Fibroblast of mammary gland (primary cell): ENCODE measurements at regions not wholly inside any gene's neighbourhood (a gene's known extent, or its start where the extent isn't known, plus 50 kb on each side); places are given as distances from the start of the nearest gene placed in this dataset.
"Not testable (repeated sequence)": the region's sequence is repeated elsewhere in the genome, so short reads cannot be mapped to it uniquely, and the experiment has no call there.

Experiments
- DNase-seq: peaks from one replicate; pipeline ENCODE4 v3.0.0-alpha.2; 2010; ENCODE audit warnings: low read depth
- H3K4me3 ChIP-seq: 2 replicates; pipeline ENCODE4 v1.5.1; 2011; ENCODE audit warnings: low read depth, mild to moderate bottlenecking, low read length, moderate library complexity; ENCODE audit not compliant: control insufficient read depth
- CTCF ChIP-seq: conservative IDR thresholded peaks from 2 replicates; pipeline ENCODE4 v1.5.1; 2011; ENCODE audit warnings: low read depth, low read length, inconsistent platforms; ENCODE audit not compliant: control insufficient read depth, insufficient read depth

- no peak overlapping the region for H3K4me3 ChIP-seq
- no peak for TF ChIP-seq CTCF
- no peak for DNase-seq
Observed at GRCh38 chr5:158588617-158589016, 511.1 kb downstream of the EBF1 start.

GRCh38 chr5:158586054-158586453 lies 513.7 kb downstream of the EBF1 start:
- DNase-seq = no peak
- no peak for TF ChIP-seq CTCF
- H3K4me3 ChIP-seq = no peak overlapping the region

- H3K4me3 ChIP-seq, DNase-seq: not testable (repeated sequence)
Observed at GRCh38 chr5:158582669-158583068, 517.0 kb downstream of the EBF1 start.

- no peak overlapping the region for H3K4me3 ChIP-seq
- DNase-seq = no peak
- TF ChIP-seq CTCF = no peak
Observed at GRCh38 chr5:158573829-158574228, 525.9 kb downstream of the EBF1 start.

- no peak for DNase-seq
- no peak overlapping the region for H3K4me3 ChIP-seq
- TF ChIP-seq CTCF = no peak
Observed at GRCh38 chr5:158570502-158570901, 529.2 kb downstream of the EBF1 start.

- no peak for DNase-seq
- no peak overlapping the region for H3K4me3 ChIP-seq
- TF ChIP-seq CTCF = no peak
Observed at GRCh38 chr5:158569534-158569933, 530.2 kb downstream of the EBF1 start.

GRCh38 chr5:158565017-158565789 lies 534.5 kb downstream of the EBF1 start:
- DNase-seq = no peak
- TF ChIP-seq CTCF = no peak
- no peak overlapping the region for H3K4me3 ChIP-seq
